B cell (primary cell): ENCODE measurements at regions not wholly inside any gene's neighbourhood (a gene's known extent, or its start where the extent isn't known, plus 50 kb on each side); places are given as distances from the start of the nearest gene placed in this dataset.

Experiments
- EZH2 ChIP-seq: IDR thresholded peaks from 2 replicates; pipeline ENCODE4 v1.6.1; 2012; ENCODE audit warnings: borderline replicate concordance, low read depth, mild to moderate bottlenecking, moderate library complexity, low read length; ENCODE audit not compliant: insufficient read depth, poor library complexity, severe bottlenecking
- TF ChIP-seq, protein P1 (sequence below): fragments of 200-600 bp; IDR thresholded peaks from one replicate; pipeline ENCODE4 v1.8.0; 2022; ENCODE audit warnings: antibody characterized with exemption, mild to moderate bottlenecking

DNA sequence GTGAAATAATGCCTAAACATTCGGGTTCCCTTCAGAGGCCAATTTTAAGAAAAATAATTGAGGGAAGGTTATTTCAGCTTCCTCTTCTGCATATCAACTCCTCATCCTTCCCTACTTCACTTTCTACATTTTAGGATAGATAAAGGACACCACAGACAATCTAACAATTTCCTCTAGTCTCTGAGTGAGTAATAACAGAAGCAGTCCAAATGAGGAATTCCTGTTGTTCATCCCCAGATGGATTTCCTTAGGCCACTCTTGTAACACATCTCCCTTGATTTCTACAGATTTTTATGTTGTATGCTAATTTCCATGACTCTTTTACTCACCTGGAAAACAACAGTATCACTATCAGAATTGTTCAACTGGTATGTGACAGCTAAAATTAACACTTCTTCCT, 87.7 kb upstream of the LYPLAL1 start:
- TF ChIP-seq, protein P1, sequence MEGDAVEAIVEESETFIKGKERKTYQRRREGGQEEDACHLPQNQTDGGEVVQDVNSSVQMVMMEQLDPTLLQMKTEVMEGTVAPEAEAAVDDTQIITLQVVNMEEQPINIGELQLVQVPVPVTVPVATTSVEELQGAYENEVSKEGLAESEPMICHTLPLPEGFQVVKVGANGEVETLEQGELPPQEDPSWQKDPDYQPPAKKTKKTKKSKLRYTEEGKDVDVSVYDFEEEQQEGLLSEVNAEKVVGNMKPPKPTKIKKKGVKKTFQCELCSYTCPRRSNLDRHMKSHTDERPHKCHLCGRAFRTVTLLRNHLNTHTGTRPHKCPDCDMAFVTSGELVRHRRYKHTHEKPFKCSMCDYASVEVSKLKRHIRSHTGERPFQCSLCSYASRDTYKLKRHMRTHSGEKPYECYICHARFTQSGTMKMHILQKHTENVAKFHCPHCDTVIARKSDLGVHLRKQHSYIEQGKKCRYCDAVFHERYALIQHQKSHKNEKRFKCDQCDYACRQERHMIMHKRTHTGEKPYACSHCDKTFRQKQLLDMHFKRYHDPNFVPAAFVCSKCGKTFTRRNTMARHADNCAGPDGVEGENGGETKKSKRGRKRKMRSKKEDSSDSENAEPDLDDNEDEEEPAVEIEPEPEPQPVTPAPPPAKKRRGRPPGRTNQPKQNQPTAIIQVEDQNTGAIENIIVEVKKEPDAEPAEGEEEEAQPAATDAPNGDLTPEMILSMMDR = no peak
- TF ChIP-seq EZH2 = no peak
